K562 (cell line): ENCODE measurements at regions not wholly inside any gene's neighbourhood (a gene's known extent, or its start where the extent isn't known, plus 50 kb on each side); places are given as distances from the start of the nearest gene placed in this dataset.
A peak's percentile ranks its signal among the peaks of the same experiment; 100 is the strongest.

Experiments
- CBFA2T2 ChIP-seq: fragments of 450-650 bp; conservative IDR thresholded peaks from 2 replicates; pipeline ENCODE4 v1.6.1; 2017; ENCODE audit warnings: mild to moderate bottlenecking
- EGR1 ChIP-seq: fragments of 450-650 bp; conservative IDR thresholded peaks from 2 replicates; pipeline ENCODE4 v1.6.1; 2017; ENCODE audit warnings: mild to moderate bottlenecking
- ELF1 ChIP-seq: fragments of 200-800 bp; sonication (Bioruptor generic); IDR thresholded peaks from 2 replicates; pipeline ENCODE4 v1.6.1; 2016; ENCODE audit warnings: missing genetic modification characterization, missing compliant biosample characterization
- EP300 ChIP-seq: IDR thresholded peaks from 2 replicates; pipeline ENCODE4 v1.6.1; 2012; ENCODE audit warnings: low read length, improper control_type of control experiment
- FOXA3 ChIP-seq, 2 experiments: fragments of 450-650 bp in 1 of 2; sonication (generic) in 1 of 2; formaldehyde crosslinking; IDR thresholded peaks in 1 of 2; conservative IDR thresholded peaks in 1 of 2; 2 replicates each; pipeline versions ENCODE4 v1.4.0 to v1.8.0; 2020 to 2022; ENCODE audit warnings: mild to moderate bottlenecking in 2 of 2, missing genetic modification reagents in 1 of 2
- HDAC1 ChIP-seq, 2 experiments: fragments of 450-650 bp; IDR thresholded peaks; 2 replicates each; pipeline ENCODE4 v1.6.1; 2016 to 2017; ENCODE audit warnings: inconsistent platforms in 1 of 2, mild to moderate bottlenecking in 1 of 2, moderate library complexity in 1 of 2
- MAZ ChIP-seq, 2 experiments: fragments of 450-650 bp in 1 of 2; sonication (generic) in 1 of 2; formaldehyde crosslinking; IDR thresholded peaks in 1 of 2; conservative IDR thresholded peaks in 1 of 2; 2 replicates each; pipeline versions ENCODE4 v1.4.0 to v1.5.0; 2020; ENCODE audit warnings: mild to moderate bottlenecking in 1 of 2, missing genetic modification reagents in 1 of 2
- MNT ChIP-seq, 2 experiments: fragments of 450-650 bp; conservative IDR thresholded peaks; 2 replicates each; pipeline ENCODE4 v1.6.1; 2017; ENCODE audit warnings: mild to moderate bottlenecking in 2 of 2, moderate library complexity in 2 of 2
- MTA2 ChIP-seq: fragments of 450-650 bp; IDR thresholded peaks from 2 replicates; pipeline ENCODE4 v1.6.1; 2016; ENCODE audit warnings: low read depth
- NBN ChIP-seq: fragments of 450-650 bp; IDR thresholded peaks from 2 replicates; pipeline ENCODE4 v1.6.1; 2016; ENCODE audit warnings: low read depth, mild to moderate bottlenecking
- PBX2 ChIP-seq, 2 experiments: IDR thresholded peaks in 1 of 2; conservative IDR thresholded peaks in 1 of 2; 2 replicates each; pipeline ENCODE4 v1.6.1; 2016; ENCODE audit warnings: low read depth in 2 of 2, mild to moderate bottlenecking in 1 of 2, missing compliant biosample characterization in 1 of 2, missing genetic modification characterization in 1 of 2, moderate library complexity in 1 of 2
- PHB ChIP-seq: fragments of 250-450 bp; sonication (Bioruptor Pico); IDR thresholded peaks from 2 replicates; pipeline ENCODE4 v1.5.0; 2021
- PKNOX1 ChIP-seq: fragments of 450-650 bp; IDR thresholded peaks from 2 replicates; pipeline ENCODE4 v1.6.1; 2016
- POLR2H ChIP-seq: IDR thresholded peaks from 2 replicates; pipeline ENCODE4 v1.6.1; 2016; ENCODE audit warnings: missing genetic modification characterization, low read depth, mild to moderate bottlenecking, control low read depth, missing compliant biosample characterization, moderate library complexity
- RBM14 ChIP-seq: fragments of 200-400 bp; formaldehyde crosslinking; IDR thresholded peaks from 2 replicates; pipeline ENCODE4 v1.6.1; 2018; ENCODE audit warnings: low read depth, mild to moderate bottlenecking, low read length, moderate library complexity, borderline replicate concordance; ENCODE audit not compliant: insufficient read depth
- SOX6 ChIP-seq: fragments of 450-650 bp; IDR thresholded peaks from 2 replicates; pipeline ENCODE4 v1.6.1; 2014; ENCODE audit warnings: mild to moderate bottlenecking
- SRSF1 ChIP-seq: fragments of 200-400 bp; formaldehyde crosslinking; IDR thresholded peaks from 2 replicates; pipeline ENCODE4 v1.6.1; 2017; ENCODE audit warnings: mild to moderate bottlenecking, low read depth, low read length, moderate library complexity
- TEAD4 ChIP-seq, 2 experiments: sonication (generic) in 1 of 2; formaldehyde crosslinking in 1 of 2; IDR thresholded peaks; 2 replicates each; pipeline versions ENCODE4 v1.6.1 to v1.8.0; 2012 to 2022; ENCODE audit warnings: borderline replicate concordance in 1 of 2, inconsistent platforms in 1 of 2, low read length in 1 of 2, mild to moderate bottlenecking in 1 of 2, missing genetic modification reagents in 1 of 2
- TRIM24 ChIP-seq, 2 experiments: fragments of 450-650 bp; IDR thresholded peaks; 2 replicates each; pipeline ENCODE4 v1.6.1; 2016
- ZBTB34 ChIP-seq: fragments of 250-450 bp; sonication (Bioruptor Pico); IDR thresholded peaks from 2 replicates; pipeline ENCODE4 v1.8.0; 2021; ENCODE audit warnings: mild to moderate bottlenecking, moderate library complexity
- TF ChIP-seq, protein P1 (sequence below): fragments of 250-450 bp; sonication (Bioruptor Pico); IDR thresholded peaks from 2 replicates; pipeline ENCODE4 v1.6.1; 2021; ENCODE audit warnings: mild to moderate bottlenecking

GRCh38 chr3:101142160-101142559, 148.9 kb upstream of the ABI3BP start (continued):
- TF ChIP-seq PKNOX1 = peak; percentile 57; the same call in 1 of the 2 replicates
- TF ChIP-seq HDAC1 (IDR thresholded peaks at IDR 0.05) = no peak
- peak; percentile 77 for TF ChIP-seq EP300
- peak; percentile 69 for TF ChIP-seq TEAD4 (IDR thresholded peaks at IDR 0.05; ENCODE audit: low read length)
- TF ChIP-seq TEAD4 (CRISPR knock-in tag; IDR thresholded peaks at IDR 0.05; ENCODE audit: borderline replicate concordance) = no peak
- TF ChIP-seq PBX2 (CRISPR knock-in tag; IDR thresholded peaks at IDR 0.05; ENCODE audit: low read depth) = no peak
- TF ChIP-seq PBX2 (tag; conservative IDR thresholded peaks at IDR 0.05; ENCODE audit: low read depth) = peak; percentile 59
- TF ChIP-seq ELF1 (tag) = peak; percentile 51; the same call in 1 of the 2 replicates
- no peak for TF ChIP-seq ZBTB34
- no peak for TF ChIP-seq RBM14
- TF ChIP-seq EGR1 = no peak
- TF ChIP-seq NBN = peak; percentile 38; the same call in 1 of the 2 replicates
- peak; percentile 46 for TF ChIP-seq POLR2H (tag)
- TF ChIP-seq PHB (CRISPR knock-in tag) = no peak
- TF ChIP-seq, protein P1, sequence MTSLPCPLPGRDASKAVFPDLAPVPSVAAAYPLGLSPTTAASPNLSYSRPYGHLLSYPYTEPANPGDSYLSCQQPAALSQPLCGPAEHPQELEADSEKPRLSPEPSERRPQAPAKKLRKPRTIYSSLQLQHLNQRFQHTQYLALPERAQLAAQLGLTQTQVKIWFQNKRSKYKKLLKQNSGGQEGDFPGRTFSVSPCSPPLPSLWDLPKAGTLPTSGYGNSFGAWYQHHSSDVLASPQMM = no peak
- TF ChIP-seq SRSF1 = no peak
- TF ChIP-seq MTA2 = peak; percentile 51
- peak; percentile 58 for TF ChIP-seq CBFA2T2
- TF ChIP-seq TRIM24 (IDR thresholded peaks at IDR 0.05) = peak; percentile 40 to 79; a peak in 3 of 4 replicates
- peak; percentile 77 for TF ChIP-seq SOX6
- peak in 1 of 2 experiments; percentile 87; a peak in 2 of 4 replicates for TF ChIP-seq MAZ (CRISPR knock-in tag; conservative IDR thresholded peaks at IDR 0.05 in 1 of 2, IDR thresholded peaks at IDR 0.05 in 1 of 2)
- no peak for TF ChIP-seq FOXA3 (CRISPR knock-in tag; conservative IDR thresholded peaks at IDR 0.05 in 1 of 2, IDR thresholded peaks at IDR 0.05 in 1 of 2)
- TF ChIP-seq MNT (conservative IDR thresholded peaks at IDR 0.05) = 0 out of 4 replicates have a peak, but pooled peaks of 1 of the 2 experiments have one; percentile 26
